Neural progenitor cell (in vitro differentiated cells): ENCODE measurements at regions not wholly inside any gene's neighbourhood (a gene's known extent, or its start where the extent isn't known, plus 50 kb on each side); places are given as distances from the start of the nearest gene placed in this dataset.

ENCODE experiments used
- DNase-seq: peaks from one replicate; pipeline ENCODE4 v3.0.0-alpha.2; 2016; ENCODE audit warnings: low spot score
- H2AFZ ChIP-seq: fragments of 200-600 bp; sonication (generic); replicated peaks from 2 replicates; pipeline ENCODE4 v1.6.1; 2016; ENCODE audit warnings: antibody characterized with exemption
- H3F3A ChIP-seq: fragments of 200-600 bp; sonication (generic); 2 replicates; pipeline ENCODE4 v1.6.1; 2016; ENCODE audit warnings: antibody characterized with exemption, low read depth
- H3K27ac ChIP-seq: fragments of 200-600 bp; sonication (generic); 2 replicates; pipeline ENCODE4 v1.5.1; 2016; ENCODE audit warnings: mild to moderate bottlenecking
- H3K27me3 ChIP-seq: fragments of 200-600 bp; sonication (generic); 2 replicates; pipeline ENCODE4 v1.6.1; 2016; ENCODE audit warnings: mild to moderate bottlenecking, moderate library complexity
- H3K36me3 ChIP-seq: fragments of 200-600 bp; sonication (generic); 2 replicates; pipeline ENCODE4 v1.5.1; 2016
- H3K4me1 ChIP-seq: fragments of 200-600 bp; sonication (generic); 2 replicates; pipeline ENCODE4 v1.6.1; 2016; ENCODE audit warnings: mixed run types
- H3K4me2 ChIP-seq: fragments of 200-600 bp; sonication (generic); 2 replicates; pipeline ENCODE4 v1.6.1; 2016
- H3K4me3 ChIP-seq: fragments of 200-600 bp; sonication (generic); 2 replicates; pipeline ENCODE4 v1.5.1; 2016
- H3K79me2 ChIP-seq: fragments of 200-600 bp; sonication (generic); 2 replicates; pipeline ENCODE4 v1.6.1; 2016; ENCODE audit warnings: low read depth
- H3K9ac ChIP-seq: fragments of 200-600 bp; sonication (generic); 2 replicates; pipeline ENCODE4 v1.6.1; 2016
- H3K9me3 ChIP-seq: fragments of 200-600 bp; sonication (generic); 2 replicates; pipeline ENCODE4 v1.5.1; 2016; ENCODE audit warnings: low read depth
- H4K20me1 ChIP-seq: fragments of 200-600 bp; sonication (generic); 2 replicates; pipeline ENCODE4 v1.6.1; 2016; ENCODE audit warnings: low read depth
- H3K27ac Mint-ChIP-seq: 3 replicates; pipeline ENCODE4 v1.8.0; 2021; ENCODE audit warnings: mixed read lengths
- H3K27me3 Mint-ChIP-seq: 2 replicates; pipeline ENCODE4 v1.8.0; 2022; ENCODE audit warnings: low read depth, mild to moderate bottlenecking, inconsistent platforms, moderate library complexity, mixed read lengths; ENCODE audit not compliant: insufficient read depth
- H3K36me3 Mint-ChIP-seq: 3 replicates; pipeline ENCODE4 v1.8.0; 2021; ENCODE audit warnings: mixed read lengths
- H3K4me1 Mint-ChIP-seq: 3 replicates; pipeline ENCODE4 v1.8.0; 2021; ENCODE audit warnings: mixed read lengths
- H3K4me3 Mint-ChIP-seq: 3 replicates; pipeline ENCODE4 v1.8.0; 2021; ENCODE audit warnings: mild to moderate bottlenecking, moderate library complexity, mixed read lengths
- H3K9me3 Mint-ChIP-seq: 3 replicates; pipeline ENCODE4 v1.8.0; 2020; ENCODE audit warnings: mixed read lengths
- EZH2 ChIP-seq: fragments of 200-600 bp; sonication (generic); IDR thresholded peaks from 2 replicates; pipeline ENCODE4 v1.6.1; 2017; ENCODE audit warnings: antibody characterized with exemption, mild to moderate bottlenecking, moderate library complexity
- EZH2phosphoT487 ChIP-seq: fragments of 200-600 bp; sonication (generic); IDR thresholded peaks from 2 replicates; pipeline ENCODE4 v1.6.1; 2017; ENCODE audit warnings: antibody characterized with exemption
- TF ChIP-seq, protein P1 (sequence below): fragments of 200-600 bp; sonication (generic); IDR thresholded peaks from 2 replicates; pipeline ENCODE4 v1.5.1; 2017; ENCODE audit warnings: antibody characterized with exemption, mild to moderate bottlenecking

DNA sequence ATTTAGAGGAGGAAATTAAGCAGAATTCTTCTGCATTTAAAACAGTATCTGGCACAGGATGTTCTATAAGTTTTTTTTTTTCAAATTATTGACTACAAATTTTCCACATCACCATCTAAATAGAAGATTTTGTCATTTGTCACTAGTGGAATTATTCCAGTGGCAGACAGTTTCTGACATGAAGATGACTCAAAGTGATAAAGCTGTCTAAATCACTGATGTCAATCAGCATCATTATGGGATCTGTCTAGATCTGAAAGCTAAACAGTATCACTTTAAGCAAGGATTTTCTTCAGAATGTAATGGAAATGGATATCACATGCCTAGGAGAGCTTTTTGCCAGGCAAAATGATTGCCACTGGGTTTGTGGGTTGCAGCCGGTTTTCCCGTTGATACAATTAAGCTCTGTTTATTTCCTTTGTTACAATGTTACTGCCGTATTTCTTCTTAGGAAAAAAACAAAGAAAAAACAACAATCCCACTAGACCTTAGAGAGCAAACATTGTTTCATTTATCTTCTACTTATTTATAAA is 1657.0 kb upstream of the PRR20A start:
- Histone ChIP-seq H3K4me1 (no peaks in the 10 kb centered on the region), H3F3A (no peaks in the 10 kb centered on the region), H4K20me1 (no peaks in the 10 kb centered on the region), H2AFZ (no peak overlapping the region), H3K9me3 (no peaks in the 10 kb centered on the region), H3K27ac (no peak overlapping the region), H3K4me3 (no peak overlapping the region), H3K36me3 (no peaks in the 10 kb centered on the region), H3K9ac (no peak overlapping the region), H3K79me2 (no peaks in the 10 kb centered on the region), H3K4me2 (no peak overlapping the region), H3K27me3 (no peaks in the 10 kb centered on the region)
- TF ChIP-seq, protein P1, sequence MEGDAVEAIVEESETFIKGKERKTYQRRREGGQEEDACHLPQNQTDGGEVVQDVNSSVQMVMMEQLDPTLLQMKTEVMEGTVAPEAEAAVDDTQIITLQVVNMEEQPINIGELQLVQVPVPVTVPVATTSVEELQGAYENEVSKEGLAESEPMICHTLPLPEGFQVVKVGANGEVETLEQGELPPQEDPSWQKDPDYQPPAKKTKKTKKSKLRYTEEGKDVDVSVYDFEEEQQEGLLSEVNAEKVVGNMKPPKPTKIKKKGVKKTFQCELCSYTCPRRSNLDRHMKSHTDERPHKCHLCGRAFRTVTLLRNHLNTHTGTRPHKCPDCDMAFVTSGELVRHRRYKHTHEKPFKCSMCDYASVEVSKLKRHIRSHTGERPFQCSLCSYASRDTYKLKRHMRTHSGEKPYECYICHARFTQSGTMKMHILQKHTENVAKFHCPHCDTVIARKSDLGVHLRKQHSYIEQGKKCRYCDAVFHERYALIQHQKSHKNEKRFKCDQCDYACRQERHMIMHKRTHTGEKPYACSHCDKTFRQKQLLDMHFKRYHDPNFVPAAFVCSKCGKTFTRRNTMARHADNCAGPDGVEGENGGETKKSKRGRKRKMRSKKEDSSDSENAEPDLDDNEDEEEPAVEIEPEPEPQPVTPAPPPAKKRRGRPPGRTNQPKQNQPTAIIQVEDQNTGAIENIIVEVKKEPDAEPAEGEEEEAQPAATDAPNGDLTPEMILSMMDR: no peak
- no peak for TF ChIP-seq EZH2
- no peak for TF ChIP-seq EZH2phosphoT487
- DNase-seq: no peak
- Mint-ChIP-seq H3K4me3 (no peak overlapping the region), H3K27ac (no peak overlapping the region), H3K27me3 (no peaks in the 10 kb centered on the region), H3K36me3 (no peaks in the 10 kb centered on the region), H3K4me1 (no peaks in the 10 kb centered on the region), H3K9me3 (no peaks in the 10 kb centered on the region)

DNA sequence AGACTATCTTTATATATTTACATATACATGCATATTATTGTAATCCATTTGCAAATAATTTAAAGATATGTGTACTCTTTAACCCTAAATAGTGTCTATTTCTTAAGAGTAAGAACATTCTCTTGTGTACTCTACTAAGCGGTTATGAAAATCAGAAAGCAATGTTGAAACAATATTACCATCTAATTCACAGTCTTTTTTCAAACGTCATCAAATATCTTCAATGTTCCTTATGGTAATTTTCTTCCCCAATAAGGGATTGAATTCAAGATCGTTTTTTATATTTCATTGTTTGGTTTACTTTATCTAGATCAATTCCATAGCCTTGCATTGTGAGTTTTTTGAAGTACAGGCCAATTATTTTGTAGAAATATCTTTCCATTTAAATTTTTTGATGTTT is 1647.4 kb upstream of the PRR20A start:
- Mint-ChIP-seq H3K4me1 (no peaks in the 10 kb centered on the region), H3K27ac (no peak overlapping the region), H3K36me3 (no peaks in the 10 kb centered on the region), H3K9me3 (no peaks in the 10 kb centered on the region), H3K4me3 (no peak overlapping the region), H3K27me3 (no peaks in the 10 kb centered on the region)
- H3K27ac ChIP-seq: no peak overlapping the region
- no peaks in the 10 kb centered on the region for H3K9me3 ChIP-seq
- H3K4me1 ChIP-seq: no peaks in the 10 kb centered on the region
- DNase-seq: no peak
- H3F3A ChIP-seq: no peaks in the 10 kb centered on the region
- H3K79me2 ChIP-seq: no peaks in the 10 kb centered on the region
- no peak overlapping the region for H3K4me3 ChIP-seq
- no peak overlapping the region for H3K4me2 ChIP-seq
- H3K27me3 ChIP-seq: no peaks in the 10 kb centered on the region
- no peaks in the 10 kb centered on the region for H3K36me3 ChIP-seq
- H2AFZ ChIP-seq: no peak overlapping the region
- no peak for TF ChIP-seq EZH2phosphoT487
- TF ChIP-seq, protein P1: no peak
- no peak overlapping the region for H3K9ac ChIP-seq
- no peaks in the 10 kb centered on the region for H4K20me1 ChIP-seq

DNA sequence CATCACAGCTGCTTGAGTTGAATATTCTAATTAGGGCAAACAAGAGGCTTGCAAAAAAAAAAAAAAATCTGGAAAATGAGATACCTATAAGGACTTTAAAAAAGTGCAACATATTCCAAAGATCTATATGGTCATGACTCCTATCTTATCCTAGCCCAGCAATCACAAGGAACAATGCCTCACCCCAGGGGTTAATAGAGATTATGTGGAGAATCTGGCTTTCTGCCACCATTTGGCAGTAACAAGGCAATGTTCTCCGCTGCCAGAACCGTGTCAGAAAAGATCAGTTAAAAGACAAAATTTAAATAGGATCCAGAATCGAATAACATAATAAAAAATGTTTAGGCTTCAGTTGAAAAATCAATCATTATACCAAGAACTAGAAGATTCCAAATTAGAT is 1643.2 kb upstream of the PRR20A start:
- no peak overlapping the region for H3K27ac ChIP-seq
- TF ChIP-seq, protein P1: no peak
- no peak for TF ChIP-seq EZH2phosphoT487
- TF ChIP-seq EZH2: no peak
- H2AFZ ChIP-seq: no peak overlapping the region
- H3K27me3 ChIP-seq: no peaks in the 10 kb centered on the region
- no peak for DNase-seq
- no peaks in the 10 kb centered on the region for H3K9me3 ChIP-seq
- no peaks in the 10 kb centered on the region for H3F3A ChIP-seq
- no peaks in the 10 kb centered on the region for H3K4me1 Mint-ChIP-seq
- no peaks in the 10 kb centered on the region for H3K36me3 Mint-ChIP-seq
- H3K79me2 ChIP-seq: no peaks in the 10 kb centered on the region
- no peaks in the 10 kb centered on the region for H3K4me1 ChIP-seq
- H3K27ac Mint-ChIP-seq: no peak overlapping the region
- H3K9ac ChIP-seq: no peak overlapping the region
- no peaks in the 10 kb centered on the region for H4K20me1 ChIP-seq
- no peak overlapping the region for H3K4me3 Mint-ChIP-seq
- no peaks in the 10 kb centered on the region for H3K36me3 ChIP-seq
- no peak overlapping the region for H3K4me3 ChIP-seq
- no peak overlapping the region for H3K4me2 ChIP-seq
- no peaks in the 10 kb centered on the region for H3K27me3 Mint-ChIP-seq
- no peaks in the 10 kb centered on the region for H3K9me3 Mint-ChIP-seq

DNA sequence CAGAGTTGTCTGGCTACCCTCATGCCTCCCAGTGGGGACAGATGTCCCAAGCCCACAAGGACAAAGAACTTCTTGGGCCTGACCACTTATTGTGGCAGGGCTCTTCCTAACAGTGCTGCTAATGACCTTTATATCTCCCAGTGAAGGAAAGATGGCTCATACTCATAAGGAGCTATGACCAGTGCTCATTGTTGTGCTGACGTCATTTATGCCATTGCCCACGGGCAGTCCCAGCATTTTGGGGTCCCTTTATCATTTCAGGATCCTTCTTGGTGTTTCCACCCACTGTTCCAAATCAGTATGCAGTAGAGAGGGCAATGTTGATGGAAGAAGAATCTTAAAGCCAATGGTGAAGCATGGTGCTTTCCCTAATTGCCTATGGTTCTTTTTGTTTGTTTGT is 1640.0 kb upstream of the PRR20A start:
- H2AFZ ChIP-seq: no peak overlapping the region
- DNase-seq: no peak

More for the DNA sequence above, 1640.0 kb upstream of the PRR20A start:
- Histone ChIP-seq H3K4me1 (no peaks in the 10 kb centered on the region), H3K4me3 (no peak overlapping the region), H4K20me1 (no peaks in the 10 kb centered on the region), H3F3A (no peaks in the 10 kb centered on the region), H3K9me3 (peaks cover 9% of the 10 kb centered on the region), H3K9ac (no peak overlapping the region), H3K27me3 (no peaks in the 10 kb centered on the region), H3K4me2 (no peak overlapping the region), H3K27ac (no peak overlapping the region), H3K36me3 (no peaks in the 10 kb centered on the region), H3K79me2 (no peaks in the 10 kb centered on the region)
- H3K9me3 Mint-ChIP-seq: no peaks in the 10 kb centered on the region
- no peaks in the 10 kb centered on the region for H3K36me3 Mint-ChIP-seq
- no peak overlapping the region for H3K4me3 Mint-ChIP-seq
- TF ChIP-seq EZH2 (no peak), EZH2phosphoT487 (no peak)
- TF ChIP-seq, protein P1: no peak
- no peaks in the 10 kb centered on the region for H3K27me3 Mint-ChIP-seq
- no peak overlapping the region for H3K27ac Mint-ChIP-seq
- H3K4me1 Mint-ChIP-seq: no peaks in the 10 kb centered on the region
